HCT116 (cell line): ENCODE measurements at regions not wholly inside any gene's neighbourhood (a gene's known extent, or its start where the extent isn't known, plus 50 kb on each side); places are given as distances from the start of the nearest gene placed in this dataset.

Experiments used
- ATAC-seq: fragments of 200-7000 bp; cut with Tn5 transposase; 2 replicates; pipeline ENCODE4 v1.9.1; 2020; ENCODE audit warnings: mild to moderate bottlenecking, moderate library complexity
- BruUV-seq: library from RNA; stranded (reverse); fragments of 400-500 nt; replicated peaks from 2 replicates; lab custom pipeline; 2021; lab: Mats Ljungman, UMichigan
- CTCF ChIA-PET: fragments of 300-600 bp; sonication (Branson Sonifier 250); formaldehyde crosslinking; loops from one replicate; lab custom pipeline; 2021; ENCODE audit warnings: antibody characterized with exemption; lab: Charles Lee
- POLR2A ChIA-PET: fragments of 300-600, 350-600 bp; sonication (Branson Sonifier 250); formaldehyde crosslinking; loops from one replicate; lab custom pipeline; 2021; ENCODE audit warnings: antibody characterized with exemption; lab: Charles Lee
- RAD21 ChIA-PET, 2 experiments: fragments of 300-600 bp; sonication (Branson Sonifier 250); formaldehyde crosslinking; loops; one replicate each; lab custom pipeline; 2023; ENCODE audit warnings: low total read pairs in 2 of 2; ENCODE audit not compliant: uncharacterized antibody in 2 of 2, unreplicated experiment in 2 of 2, low non-redundant PET in 1 of 2; lab: Charles Lee
- DNase-seq: peaks from one replicate; pipeline ENCODE4 v3.0.0-alpha.2; 2010; ENCODE audit warnings: low read depth, low spot score
- H2AFZ ChIP-seq: fragments of 200-600 bp; shearing (Covaris generic), sonication (generic); 2 replicates; pipeline ENCODE4 v1.6.1; 2017; ENCODE audit warnings: low read depth, mixed run types, mixed read lengths, antibody characterized with exemption, low read length; ENCODE audit not compliant: poor library complexity, severe bottlenecking
- H3K27ac ChIP-seq: 2 replicates; pipeline ENCODE4 v1.5.1; 2012; ENCODE audit warnings: low read depth, low read length
- H3K27me3 ChIP-seq: fragments of 200-600 bp; sonication (generic); 2 replicates; pipeline ENCODE4 v1.6.1; 2016; ENCODE audit warnings: mixed run types, low read length, mixed read lengths; ENCODE audit not compliant: insufficient read depth
- H3K36me3 ChIP-seq, 2 experiments: fragments of 200-500 bp in 1 of 2; fragments of 200-600 bp in 1 of 2; sonication (Bioruptor generic) in 1 of 2; sonication (generic) in 1 of 2; 2 replicates each; pipeline versions ENCODE4 v1.5.1 to v1.6.1; 2014 to 2016; ENCODE audit warnings: low read length in 2 of 2, inconsistent platforms in 1 of 2, mixed read lengths in 1 of 2, mixed run types in 1 of 2; ENCODE audit not compliant: insufficient read depth in 2 of 2, control insufficient read depth in 1 of 2
- H3K4me1 ChIP-seq, 2 experiments: fragments of 200-600 bp in 1 of 2; sonication (generic) in 1 of 2; 2 replicates each; pipeline versions ENCODE4 v1.5.1 to v1.6.1; 2012 to 2017; ENCODE audit warnings: low read length in 2 of 2, inconsistent platforms in 1 of 2, mild to moderate bottlenecking in 1 of 2, mixed read lengths in 1 of 2, mixed run types in 1 of 2, moderate library complexity in 1 of 2; ENCODE audit not compliant: insufficient read depth in 2 of 2, control insufficient read depth in 1 of 2
- H3K4me2 ChIP-seq: fragments of 200-600 bp; sonication (generic); 2 replicates; pipeline ENCODE4 v1.6.1; 2017; ENCODE audit warnings: mixed run types, low read length, mixed read lengths
- H3K4me3 ChIP-seq, 2 experiments: fragments of 200-600 bp in 1 of 2; sonication (generic) in 1 of 2; replicated peaks in 1 of 2; 2 replicates each; pipeline ENCODE4 v1.5.1; 2011 to 2016; ENCODE audit warnings: low read length in 2 of 2, control low read depth in 1 of 2, low read depth in 1 of 2, mild to moderate bottlenecking in 1 of 2, mixed read lengths in 1 of 2, mixed run types in 1 of 2
- H3K79me2 ChIP-seq: fragments of 200-600 bp; sonication (generic); 2 replicates; pipeline ENCODE4 v1.6.1; 2017; ENCODE audit warnings: mild to moderate bottlenecking, mixed run types, low read length, moderate library complexity, mixed read lengths; ENCODE audit not compliant: insufficient read depth
- H3K9ac ChIP-seq: fragments of 200-600 bp; sonication (generic); 2 replicates; pipeline ENCODE4 v1.6.1; 2016; ENCODE audit warnings: low read length, mixed read lengths
- H3K9me2 ChIP-seq: fragments of 200-600 bp; sonication (generic), shearing (Covaris generic); 2 replicates; pipeline ENCODE4 v1.6.1; 2017; ENCODE audit warnings: mixed run types, mild to moderate bottlenecking, moderate library complexity; ENCODE audit not compliant: insufficient read depth
- H3K9me3 ChIP-seq, 2 experiments: fragments of 200-500 bp in 1 of 2; fragments of 200-600 bp in 1 of 2; sonication (Bioruptor generic) in 1 of 2; sonication (generic) in 1 of 2; 2 replicates each; pipeline ENCODE4 v1.6.1; 2014 to 2017; ENCODE audit warnings: low read length in 2 of 2, mixed read lengths in 2 of 2, inconsistent platforms in 1 of 2, low read depth in 1 of 2, mild to moderate bottlenecking in 1 of 2, mixed run types in 1 of 2, moderate library complexity in 1 of 2; ENCODE audit not compliant: control insufficient read depth in 1 of 2, insufficient read depth in 1 of 2
- H4K20me1 ChIP-seq: fragments of 200-600 bp; sonication (generic), shearing (Covaris generic); 2 replicates; pipeline ENCODE4 v1.6.1; 2017; ENCODE audit warnings: mixed run types, mild to moderate bottlenecking, moderate library complexity; ENCODE audit not compliant: insufficient read depth
- ATF3 ChIP-seq: IDR thresholded peaks from 2 replicates; pipeline ENCODE4 v1.6.1; 2012
- CBX3 ChIP-seq: IDR thresholded peaks from 2 replicates; pipeline ENCODE4 v1.6.1; 2012; ENCODE audit warnings: low read depth
- CEBPB ChIP-seq: IDR thresholded peaks from 2 replicates; pipeline ENCODE4 v1.6.1; 2012; ENCODE audit warnings: low read depth
- EGR1 ChIP-seq: IDR thresholded peaks from 2 replicates; pipeline ENCODE4 v1.6.1; 2012; ENCODE audit warnings: low read depth
- ELF1 ChIP-seq: IDR thresholded peaks from 2 replicates; pipeline ENCODE4 v1.6.1; 2012; ENCODE audit warnings: low read depth, borderline replicate concordance
- EZH2 ChIP-seq: fragments of 200-600 bp; sonication (generic); IDR thresholded peaks from 2 replicates; pipeline ENCODE4 v1.6.1; 2017; ENCODE audit warnings: antibody characterized with exemption, mixed run types
- EZH2phosphoT487 ChIP-seq: fragments of 200-600 bp; IDR thresholded peaks from 2 replicates; pipeline ENCODE4 v1.6.1; 2018; ENCODE audit warnings: antibody characterized with exemption, borderline replicate concordance
- FOSL1 ChIP-seq: IDR thresholded peaks from 2 replicates; pipeline ENCODE4 v1.6.1; 2012; ENCODE audit warnings: low read depth
- JUND ChIP-seq: IDR thresholded peaks from 2 replicates; pipeline ENCODE4 v1.6.1; 2012
- MAX ChIP-seq: IDR thresholded peaks from 2 replicates; pipeline ENCODE4 v1.6.1; 2012
- POLR2A ChIP-seq: IDR thresholded peaks from 2 replicates; pipeline ENCODE4 v1.7.0; 2011; ENCODE audit warnings: borderline replicate concordance; ENCODE audit not compliant: insufficient read depth, insufficient read length; ENCODE audit errors: extremely low read depth
- POLR2AphosphoS5 ChIP-seq: IDR thresholded peaks from 2 replicates; pipeline ENCODE4 v1.6.1; 2011; ENCODE audit warnings: mild to moderate bottlenecking, low read depth, low read length, moderate library complexity
- RAD21 ChIP-seq: IDR thresholded peaks from 2 replicates; pipeline ENCODE4 v1.6.1; 2012; ENCODE audit warnings: low read depth, mild to moderate bottlenecking
- SIN3A ChIP-seq: IDR thresholded peaks from 2 replicates; pipeline ENCODE4 v1.6.1; 2012; ENCODE audit warnings: low read depth
- SP1 ChIP-seq: IDR thresholded peaks from 2 replicates; pipeline ENCODE4 v1.6.1; 2012; ENCODE audit warnings: low read depth
- TCF7L2 ChIP-seq: IDR thresholded peaks from 2 replicates; pipeline ENCODE4 v1.7.0; 2011; ENCODE audit warnings: borderline replicate concordance, inconsistent platforms; ENCODE audit not compliant: insufficient read depth, insufficient read length; ENCODE audit errors: extremely low read depth
- ZBTB33 ChIP-seq: IDR thresholded peaks from 2 replicates; pipeline ENCODE4 v1.6.1; 2011; ENCODE audit warnings: mild to moderate bottlenecking, low read length, moderate library complexity; ENCODE audit not compliant: insufficient replicate concordance; ENCODE audit errors: extremely low read depth
- ZFX ChIP-seq: fragments of 450-650 bp; IDR thresholded peaks from 2 replicates; pipeline ENCODE4 v1.6.1; 2017
- ZNF274 ChIP-seq: fragments of 200-500 bp; sonication (Bioruptor generic); IDR thresholded peaks from 2 replicates; pipeline ENCODE4 v1.6.1; 2014; ENCODE audit warnings: mild to moderate bottlenecking, low read depth, low read length, inconsistent platforms
- intact Hi-C: fragments of 100-400 bp; cut with micrococcal nuclease; formaldehyde crosslinking; loops from 2 replicates; pipeline ENCODE4 v1.10.0; 2022

- ATAC-seq (no peak), DNase-seq (no peak)
- H4K20me1 ChIP-seq: no peaks in the 10 kb centered on the region
- no peaks in the 10 kb centered on the region; the same call in 1 of the 2 replicates for H3K9me2 ChIP-seq
- H3K36me3 ChIP-seq: no peaks in the 10 kb centered on the region
- TF ChIP-seq EZH2 (no peak), FOSL1 (no peak), EZH2phosphoT487 (no peak), ELF1 (no peak), MAX (no peak), SIN3A (no peak), CEBPB (no peak), ATF3 (no peak), EGR1 (no peak), ZBTB33 (no peak), POLR2AphosphoS5 (no peak), TCF7L2 (no peak), SP1 (no peak), RAD21 (no peak), ZNF274 (no peak), CBX3 (no peak), ZFX (no peak), JUND (no peak), POLR2A (no peak)
- BruUV-seq: no TSS peak
- no peaks in the 10 kb centered on the region for H3K79me2 ChIP-seq
- H3K4me2 ChIP-seq: no peak overlapping the region
- H3K9ac ChIP-seq: no peak overlapping the region
- H3K4me1 ChIP-seq: no peaks in the 10 kb centered on the region
- H3K4me3 ChIP-seq: no peak overlapping the region
- intact Hi-C loops: no loop called here
- H3K9me3 ChIP-seq: no peaks in the 10 kb centered on the region
- no peak overlapping the region for H2AFZ ChIP-seq
- ChIA-PET RAD21 (no interaction called here), POLR2A (no interaction called here), CTCF (interaction anchor here (1.3 kb wide), 1 partner anchor 29 kb away, joined by 3 read pairs; no protein-coding TSS in a partner anchor)
- H3K27me3 ChIP-seq: no peaks in the 10 kb centered on the region
- no peak overlapping the region for H3K27ac ChIP-seq
Measured at GRCh38 chr3:147975165-147975564, 566.0 kb downstream of the ZIC1 start.
